HG03280 (cell line): ENCODE measurements at regions not wholly inside any gene's neighbourhood (a gene's known extent, or its start where the extent isn't known, plus 50 kb on each side); places are given as distances from the start of the nearest gene placed in this dataset.
"Not testable (repeated sequence)": the region's sequence is repeated elsewhere in the genome, so short reads cannot be mapped to it uniquely, and the experiment has no call there.

Experiments
- ATAC-seq: cut with Tn5 transposase; IDR thresholded peaks from one replicate; pipeline ENCODE4 v1.9.1; 2021; ENCODE audit warnings: mild to moderate bottlenecking, moderate library complexity; ENCODE audit not compliant: unreplicated experiment

- no peak for ATAC-seq
Measured at GRCh38 chr4:34939073-34939472, 1305.2 kb downstream of the ARAP2 start.

- no peak for ATAC-seq
Measured at GRCh38 chr4:34943741-34944386, 1300.5 kb downstream of the ARAP2 start.

- ATAC-seq = no peak
Measured at GRCh38 chr4:34950926-34951325, 1293.4 kb downstream of the ARAP2 start.

GRCh38 chr4:34953145-34953799 is 1291.0 kb downstream of the ARAP2 start:
- no peak for ATAC-seq

- no peak for ATAC-seq
Measured at GRCh38 chr4:34964613-34965012, 1279.7 kb downstream of the ARAP2 start.

- ATAC-seq = no peak
Measured at GRCh38 chr4:34972189-34972588, 1272.1 kb downstream of the ARAP2 start.

- no peak for ATAC-seq
Measured at GRCh38 chr4:34973650-34974312, 1270.5 kb downstream of the ARAP2 start.

GRCh38 chr4:34974313-34974680 is 1270.0 kb downstream of the ARAP2 start:
- no peak for ATAC-seq

- ATAC-seq = not testable (repeated sequence)
Measured at GRCh38 chr4:35021222-35021621, 1223.1 kb downstream of the ARAP2 start.

- no peak for ATAC-seq
Measured at GRCh38 chr4:35025152-35025834, 1219.0 kb downstream of the ARAP2 start.

GRCh38 chr4:35038079-35038805 is 1206.1 kb downstream of the ARAP2 start:
- ATAC-seq = no peak

GRCh38 chr4:35038845-35039244 is 1205.5 kb downstream of the ARAP2 start:
- no peak for ATAC-seq

GRCh38 chr4:35052546-35052945 is 1191.8 kb downstream of the ARAP2 start:
- ATAC-seq = no peak

- no peak for ATAC-seq
Measured at GRCh38 chr4:35063031-35063570, 1181.2 kb downstream of the ARAP2 start.

GRCh38 chr4:35066406-35066805 is 1177.9 kb downstream of the ARAP2 start:
- ATAC-seq = no peak

- no peak for ATAC-seq
Measured at GRCh38 chr4:35080799-35081198, 1163.5 kb downstream of the ARAP2 start.

- ATAC-seq = no peak
Measured at GRCh38 chr4:35087218-35087617, 1157.1 kb downstream of the ARAP2 start.

- no peak for ATAC-seq
Measured at GRCh38 chr4:35100932-35101331, 1143.4 kb downstream of the ARAP2 start.

GRCh38 chr4:35102066-35102465 is 1142.2 kb downstream of the ARAP2 start:
- no peak for ATAC-seq

GRCh38 chr4:35105486-35105885 is 1138.8 kb downstream of the ARAP2 start:
- ATAC-seq = no peak
